HUES6 (cell line): ENCODE measurements at regions not wholly inside any gene's neighbourhood (a gene's known extent, or its start where the extent isn't known, plus 50 kb on each side); places are given as distances from the start of the nearest gene placed in this dataset.

Experiments
- H3K27ac ChIP-seq: 2 replicates; pipeline ENCODE4 v1.7.0; 2013; ENCODE audit warnings: low read depth, mild to moderate bottlenecking, low read length, inconsistent platforms
- H3K27me3 ChIP-seq: 2 replicates; pipeline ENCODE4 v1.6.1; 2013; ENCODE audit warnings: low read length; ENCODE audit not compliant: control insufficient read depth, insufficient read depth
- H3K36me3 ChIP-seq: 2 replicates; pipeline ENCODE4 v1.6.1; 2013; ENCODE audit warnings: low read length; ENCODE audit not compliant: control insufficient read depth, insufficient read depth
- H3K4me1 ChIP-seq: 2 replicates; pipeline ENCODE4 v1.6.1; 2013; ENCODE audit warnings: low read length; ENCODE audit not compliant: control insufficient read depth, insufficient read depth
- H3K4me3 ChIP-seq: 2 replicates; pipeline ENCODE4 v1.5.1; 2013; ENCODE audit warnings: low read depth, low read length
- H3K9ac ChIP-seq: one replicate; pipeline ENCODE4 v1.6.1; 2013; ENCODE audit warnings: mild to moderate bottlenecking, low read length
- H3K9me3 ChIP-seq: 2 replicates; pipeline ENCODE4 v1.6.1; 2013; ENCODE audit warnings: low read depth, low read length; ENCODE audit not compliant: control insufficient read depth, insufficient read depth

DNA sequence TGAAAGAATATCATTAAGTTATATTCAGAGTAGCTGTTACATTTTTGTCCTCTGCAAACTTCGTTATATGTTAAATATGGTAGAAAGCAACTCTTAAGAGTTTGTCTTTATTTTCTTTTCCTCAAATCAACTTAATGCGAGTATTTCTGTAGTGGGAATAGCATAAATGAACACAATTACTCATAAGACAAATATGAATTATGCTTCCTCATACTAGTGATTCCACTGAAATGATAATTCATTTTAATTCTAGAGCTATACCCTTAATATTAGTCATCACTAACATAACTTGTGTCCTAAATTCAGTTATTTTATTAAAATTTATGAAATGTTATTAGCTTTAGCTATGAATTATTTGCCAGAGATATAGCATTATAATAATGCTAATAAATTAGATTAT lies 820.6 kb upstream of the KCND2 start:
- no peaks in the 10 kb centered on the region for H3K9me3 ChIP-seq
- no peak overlapping the region for H3K9ac ChIP-seq
- no peak overlapping the region for H3K4me3 ChIP-seq
- H3K27me3 ChIP-seq, result no peaks in the 10 kb centered on the region
- no peaks in the 10 kb centered on the region for H3K36me3 ChIP-seq
- H3K27ac ChIP-seq, result no peak overlapping the region
- H3K4me1 ChIP-seq, result no peaks in the 10 kb centered on the region

DNA sequence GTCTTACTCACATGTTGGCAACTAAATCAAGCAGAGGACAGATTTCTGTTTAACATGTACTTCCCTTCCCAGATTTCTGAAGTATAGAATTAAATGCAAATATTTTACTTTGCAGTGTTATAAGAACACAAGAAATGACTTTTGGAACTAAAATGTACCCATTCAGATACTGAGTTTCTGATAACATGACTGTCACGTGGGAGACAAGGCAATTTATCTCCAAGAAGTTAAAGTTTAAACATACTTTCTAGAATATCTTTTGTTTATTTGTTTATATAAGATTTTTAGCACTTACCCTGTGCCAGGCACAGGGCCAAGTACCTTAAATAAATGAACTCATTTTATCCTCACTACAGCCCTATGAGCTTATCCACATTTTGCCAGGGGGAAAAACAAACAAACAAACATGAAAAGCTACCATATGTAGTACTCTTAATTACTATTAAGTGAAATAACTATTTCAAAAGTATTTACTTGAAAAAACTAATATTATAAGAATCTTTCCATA lies 807.1 kb upstream of the KCND2 start:
- Histone ChIP-seq H3K27me3 (no peaks in the 10 kb centered on the region), H3K9ac (no peak overlapping the region), H3K9me3 (no peaks in the 10 kb centered on the region), H3K36me3 (no peaks in the 10 kb centered on the region), H3K4me1 (no peaks in the 10 kb centered on the region), H3K4me3 (no peak overlapping the region), H3K27ac (no peak overlapping the region)

- Histone ChIP-seq H3K9ac (no peak overlapping the region), H3K9me3 (no peaks in the 10 kb centered on the region), H3K27ac (no peak overlapping the region), H3K36me3 (no peaks in the 10 kb centered on the region), H3K4me3 (no peak overlapping the region), H3K27me3 (no peaks in the 10 kb centered on the region), H3K4me1 (no peaks in the 10 kb centered on the region)
These were observed 800.5 kb upstream of the KCND2 start for GRCh38 chr7:119472408-119473038.

DNA sequence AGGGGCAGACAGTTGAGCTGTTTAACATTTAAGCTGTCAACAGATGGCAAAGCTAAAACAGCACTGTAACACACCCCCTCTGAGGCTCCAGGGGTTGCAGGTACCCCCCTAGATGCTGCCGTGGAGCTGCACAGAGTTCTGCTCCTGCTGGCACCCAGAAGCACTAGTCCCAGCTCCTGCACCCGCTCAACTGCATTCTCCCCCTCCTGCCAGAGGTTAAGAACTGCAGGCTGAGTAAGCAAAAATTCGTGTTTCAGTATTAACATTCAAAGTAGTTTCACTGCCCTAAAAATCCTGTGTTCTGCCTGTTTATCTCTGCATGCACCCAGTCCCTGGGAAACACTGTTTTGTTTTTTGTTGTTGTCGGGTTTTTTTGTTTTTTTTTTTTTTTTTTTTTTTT lies 790.8 kb upstream of the KCND2 start:
- Histone ChIP-seq H3K36me3 (no peaks in the 10 kb centered on the region), H3K9ac (no peak overlapping the region), H3K27me3 (no peaks in the 10 kb centered on the region), H3K9me3 (peaks cover 2% of the 10 kb centered on the region; the same call in 1 of the 2 replicates), H3K27ac (no peak overlapping the region), H3K4me3 (no peak overlapping the region), H3K4me1 (peaks cover 4% of the 10 kb centered on the region)

DNA sequence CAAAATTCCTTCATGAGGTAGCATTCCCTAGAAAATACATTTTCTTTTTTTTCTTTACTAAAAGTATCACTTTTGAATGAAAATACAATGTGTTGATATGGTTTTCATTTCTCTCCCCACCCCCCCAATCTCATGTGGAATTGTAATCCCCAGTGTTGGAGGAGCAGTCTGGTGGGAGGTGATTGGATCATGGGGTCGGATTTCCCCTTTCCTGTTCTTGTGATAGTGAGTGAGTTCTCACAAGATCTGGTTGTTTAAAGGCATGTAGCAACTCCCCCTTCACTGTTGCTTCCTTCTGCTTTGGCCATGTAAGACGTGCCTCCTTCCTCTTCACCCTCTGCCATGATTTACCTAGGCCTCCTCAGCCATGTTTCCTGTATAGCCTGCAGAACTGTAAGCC lies 790.3 kb upstream of the KCND2 start:
- Histone ChIP-seq H3K4me1 (peaks cover 4% of the 10 kb centered on the region), H3K27me3 (no peaks in the 10 kb centered on the region), H3K4me3 (no peak overlapping the region), H3K27ac (no peak overlapping the region), H3K9ac (no peak overlapping the region), H3K9me3 (peaks cover 2% of the 10 kb centered on the region; the same call in 1 of the 2 replicates), H3K36me3 (no peaks in the 10 kb centered on the region)

- peaks cover 2% of the 10 kb centered on the region; the same call in 1 of the 2 replicates for H3K9me3 ChIP-seq
These were observed 789.6 kb upstream of the KCND2 start for GRCh38 chr7:119483364-119483763.

DNA sequence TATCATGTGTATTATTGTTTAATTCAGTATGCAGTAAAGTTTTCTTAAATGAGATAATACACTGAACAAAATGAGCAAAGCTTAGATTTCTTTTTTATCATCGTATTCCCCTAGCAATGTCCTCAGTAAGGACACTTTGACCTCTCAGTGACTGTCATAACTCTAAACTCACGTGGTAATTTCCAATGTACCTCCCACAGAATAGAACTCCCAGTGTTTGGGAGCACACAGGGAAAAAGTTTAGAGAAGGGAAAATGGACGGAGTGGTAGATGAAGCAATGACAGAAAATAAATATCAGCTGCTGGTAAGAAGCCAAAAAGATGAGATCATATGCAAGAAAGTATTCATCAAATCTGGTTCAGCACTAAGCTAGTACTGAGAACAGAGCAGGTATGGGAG lies 758.6 kb upstream of the KCND2 start:
- Histone ChIP-seq H3K27me3 (no peaks in the 10 kb centered on the region), H3K9ac (no peak overlapping the region)

More at GRCh38 chr7:119483364-119483763, 789.6 kb upstream of the KCND2 start:
- no peak overlapping the region for H3K9ac ChIP-seq
- no peaks in the 10 kb centered on the region for H3K27me3 ChIP-seq
- no peak overlapping the region for H3K4me3 ChIP-seq
- peaks cover 4% of the 10 kb centered on the region for H3K4me1 ChIP-seq
- no peak overlapping the region for H3K27ac ChIP-seq
- H3K36me3 ChIP-seq, result no peaks in the 10 kb centered on the region

GRCh38 chr7:119515214-119515613 lies 757.8 kb upstream of the KCND2 start:
- Histone ChIP-seq H3K4me1 (no peaks in the 10 kb centered on the region), H3K9ac (no peak overlapping the region), H3K9me3 (no peaks in the 10 kb centered on the region), H3K27ac (no peak overlapping the region), H3K36me3 (no peaks in the 10 kb centered on the region), H3K27me3 (no peaks in the 10 kb centered on the region), H3K4me3 (no peak overlapping the region)

More for the DNA sequence above, 758.6 kb upstream of the KCND2 start:
- Histone ChIP-seq H3K9me3 (no peaks in the 10 kb centered on the region), H3K36me3 (no peaks in the 10 kb centered on the region), H3K27ac (no peak overlapping the region), H3K4me3 (no peak overlapping the region), H3K4me1 (no peaks in the 10 kb centered on the region)

DNA sequence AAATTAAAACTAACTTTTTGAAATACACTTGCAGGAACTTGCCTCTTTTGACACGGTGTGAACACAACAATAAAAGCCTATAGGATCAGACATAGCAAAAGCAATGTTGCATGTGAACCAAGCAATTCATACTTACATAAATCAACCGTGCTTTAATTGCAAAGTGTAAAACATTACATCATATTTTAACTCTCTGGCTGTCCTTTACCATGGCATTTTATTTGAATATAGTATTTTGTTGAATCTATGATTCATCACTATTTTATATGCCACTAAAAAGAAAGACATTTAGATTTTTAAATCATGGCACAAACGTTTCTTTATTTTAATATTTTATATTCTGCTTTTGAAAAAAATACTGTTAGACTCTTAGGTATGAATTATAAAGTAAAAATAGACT lies 757.0 kb upstream of the KCND2 start:
- Histone ChIP-seq H3K36me3 (no peaks in the 10 kb centered on the region), H3K27me3 (no peaks in the 10 kb centered on the region), H3K27ac (no peak overlapping the region), H3K4me1 (no peaks in the 10 kb centered on the region), H3K9me3 (no peaks in the 10 kb centered on the region), H3K4me3 (no peak overlapping the region), H3K9ac (no peak overlapping the region)

- Histone ChIP-seq H3K9me3 (peaks cover 4% of the 10 kb centered on the region), H3K4me1 (no peaks in the 10 kb centered on the region), H3K36me3 (no peaks in the 10 kb centered on the region), H3K9ac (no peak overlapping the region), H3K4me3 (no peak overlapping the region), H3K27ac (no peak overlapping the region), H3K27me3 (no peaks in the 10 kb centered on the region)
These were observed 750.7 kb upstream of the KCND2 start for GRCh38 chr7:119522263-119522662.

GRCh38 chr7:119522698-119523097 lies 750.3 kb upstream of the KCND2 start:
- no peaks in the 10 kb centered on the region for H3K36me3 ChIP-seq
- no peak overlapping the region for H3K9ac ChIP-seq
- H3K4me3 ChIP-seq, result no peak overlapping the region
- no peaks in the 10 kb centered on the region for H3K4me1 ChIP-seq
- no peak overlapping the region for H3K27ac ChIP-seq
- H3K27me3 ChIP-seq, result no peaks in the 10 kb centered on the region
- H3K9me3 ChIP-seq, result peaks cover 4% of the 10 kb centered on the region
